DMS153 treated with DMSO at 0.1 percent for 48 hours (cell line): ENCODE measurements at regions not wholly inside any gene's neighbourhood (a gene's known extent, or its start where the extent isn't known, plus 50 kb on each side); places are given as distances from the start of the nearest gene placed in this dataset.
A peak's percentile ranks its signal among the peaks of the same experiment; 100 is the strongest.

Experiments
- DNase-seq: peaks from one replicate; lab custom pipeline; 2025; ENCODE audit not compliant: unreplicated experiment; lab: John Stamatoyannopoulos, UW

DNA sequence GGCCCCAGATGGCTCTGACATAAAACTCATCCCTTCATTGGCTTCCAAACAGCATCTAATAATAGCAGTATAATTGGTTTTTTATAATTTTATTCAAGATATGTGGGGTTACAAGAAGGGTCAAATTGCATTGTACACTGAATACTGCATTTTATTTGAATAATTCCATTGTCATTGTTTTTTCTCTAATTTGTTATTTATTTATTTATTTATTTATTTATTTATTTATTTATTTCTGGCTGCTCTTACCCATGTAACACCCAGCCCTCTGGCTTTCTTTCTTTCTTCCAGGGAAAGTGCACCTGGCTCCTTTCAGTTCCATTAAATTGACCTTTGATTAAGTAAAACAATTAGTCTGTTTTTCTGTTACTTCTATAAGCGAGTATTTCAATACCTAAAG is 210.1 kb downstream of the CDH9 start:
- no peak for DNase-seq

DNA sequence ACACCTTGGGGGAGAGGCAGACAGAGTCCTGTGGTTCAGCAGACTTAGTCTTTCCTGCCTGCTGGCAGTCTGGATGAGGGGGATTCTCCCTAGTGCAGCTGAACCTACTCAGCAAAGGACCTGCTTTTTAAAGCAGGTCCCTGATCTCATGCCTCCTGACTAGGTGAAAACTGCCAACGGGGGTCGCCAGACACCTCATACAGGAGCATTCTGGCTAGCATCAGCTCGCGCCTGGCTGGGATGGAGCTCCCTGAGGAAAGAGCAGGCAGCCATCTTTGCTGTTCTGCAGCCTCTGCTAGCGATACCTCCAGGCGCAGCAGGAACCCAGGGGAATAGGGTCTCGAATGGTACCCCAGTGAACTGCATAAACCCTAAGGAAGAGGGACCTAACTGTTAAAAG is 225.2 kb downstream of the CDH9 start:
- DNase-seq: no peak

DNA sequence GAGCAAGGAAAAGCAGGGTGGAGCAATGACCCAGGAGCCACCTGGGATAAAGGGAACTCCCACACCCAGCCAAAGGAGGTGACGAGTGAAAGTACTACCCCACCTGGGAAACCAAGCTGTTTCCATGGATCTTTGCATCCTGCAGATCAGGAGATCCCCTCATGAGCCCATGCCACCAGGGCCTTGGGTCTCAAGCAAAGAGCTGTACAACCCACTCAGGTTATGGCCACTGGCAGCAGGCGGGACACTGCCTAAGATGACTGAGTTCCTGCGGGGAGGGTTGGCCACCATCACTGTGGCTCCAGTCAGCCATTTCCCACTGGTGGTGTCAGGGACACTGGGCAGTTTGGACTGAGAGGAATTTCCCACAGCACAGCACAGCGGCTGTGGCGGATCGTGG is 225.7 kb downstream of the CDH9 start:
- DNase-seq: no peak

DNA sequence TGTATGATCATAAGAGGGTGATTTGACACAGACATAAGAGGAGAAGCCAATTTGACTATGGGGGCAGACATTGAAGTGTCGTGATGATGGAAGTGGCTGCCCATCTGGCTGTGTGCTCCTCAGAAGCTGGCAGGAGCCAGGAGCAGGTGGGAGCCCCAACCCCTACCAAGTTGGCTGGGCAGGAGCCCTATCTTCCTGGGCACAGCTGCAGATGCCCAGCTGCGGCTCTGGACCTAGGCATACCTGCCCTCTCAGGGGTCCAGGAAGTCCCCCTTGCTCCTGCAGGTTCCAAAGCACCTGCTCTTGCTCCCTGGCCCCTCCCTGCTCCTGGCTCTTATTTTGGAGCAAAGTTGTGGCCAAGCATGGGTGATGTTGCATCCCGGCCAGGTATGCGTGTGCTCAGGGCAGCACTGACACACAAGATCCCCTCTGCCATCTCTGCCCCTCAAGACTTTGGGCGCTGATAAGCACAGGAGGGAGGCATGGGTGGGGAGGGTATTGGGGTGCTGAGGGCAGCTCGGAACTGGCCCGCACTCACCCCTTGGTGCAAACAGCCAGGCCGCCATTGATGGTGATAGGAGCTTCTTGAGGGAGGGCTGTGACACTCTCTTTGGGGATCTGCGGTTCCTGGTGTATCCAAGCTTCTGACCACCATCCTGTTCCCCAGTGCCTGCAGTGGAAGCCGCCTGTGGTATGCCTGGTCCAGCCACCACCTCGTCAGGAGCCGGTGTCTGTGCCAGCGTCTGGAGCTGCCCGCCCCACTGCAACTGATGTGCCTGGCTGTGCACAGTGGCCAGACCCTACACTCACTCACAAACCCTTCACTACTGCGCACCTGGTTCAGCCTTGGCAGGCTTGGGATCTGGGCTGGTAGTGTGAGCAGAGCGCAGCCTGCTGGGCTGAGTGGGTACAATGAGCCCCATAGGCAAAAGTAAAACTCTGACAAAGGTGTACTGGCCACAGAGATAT is 230.9 kb downstream of the CDH9 start:
- no peak for DNase-seq

DNA sequence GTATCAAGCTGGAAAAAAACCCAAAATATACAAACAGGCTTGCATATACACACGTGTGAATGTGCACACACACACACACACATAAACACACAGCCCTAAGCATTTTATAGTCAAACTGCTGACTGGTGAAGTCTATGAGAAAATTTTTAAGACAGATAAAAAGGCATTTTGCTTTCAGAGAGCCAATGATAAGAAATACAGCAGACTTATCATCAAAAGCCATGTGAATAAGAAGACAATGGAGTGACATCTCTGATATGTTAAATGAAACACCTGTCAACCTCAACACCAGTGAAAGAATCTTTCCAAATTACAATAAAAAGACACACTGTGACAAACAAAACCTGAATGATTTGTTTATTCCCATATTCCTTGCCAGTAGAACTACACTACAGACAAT is 233.3 kb downstream of the CDH9 start:
- DNase-seq: peak; percentile 42

DNA sequence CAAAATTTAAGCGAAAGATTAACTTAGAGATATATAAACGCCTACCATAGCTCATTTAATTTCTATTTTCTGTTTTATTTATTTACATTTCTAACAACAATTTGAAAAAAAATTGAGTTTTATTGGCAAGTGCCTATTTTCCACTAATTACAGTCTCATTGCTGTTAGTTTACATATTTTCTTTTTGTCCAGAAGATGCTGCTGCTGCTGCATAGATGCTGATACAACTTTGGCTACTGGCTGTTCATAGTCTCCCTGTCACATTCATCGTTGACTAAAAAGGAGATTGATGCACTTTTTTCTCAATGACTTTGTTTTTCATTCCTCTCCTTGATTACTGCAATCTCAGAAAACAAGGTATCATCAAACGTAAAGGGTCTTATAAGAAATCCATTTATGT is 235.4 kb downstream of the CDH9 start:
- no peak for DNase-seq

DNA sequence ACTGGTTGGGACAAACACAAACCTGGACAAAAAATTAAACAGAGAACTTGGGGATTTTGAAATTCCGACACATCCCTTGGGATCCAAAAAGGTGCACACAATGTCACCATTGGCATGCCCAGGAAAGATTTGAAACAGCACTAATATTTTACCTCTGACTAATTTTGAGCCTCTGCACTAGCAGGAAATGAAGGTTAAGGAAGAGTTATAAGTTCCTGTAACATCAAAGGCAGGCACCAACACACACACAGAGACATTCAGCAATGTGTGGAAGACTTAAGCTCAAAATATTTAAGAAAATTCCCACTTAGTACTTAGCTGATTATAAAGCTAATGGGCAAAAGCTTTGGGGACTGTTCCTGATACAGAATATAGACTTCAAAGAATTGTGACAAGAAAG is 247.0 kb downstream of the CDH9 start:
- no peak for DNase-seq

DNA sequence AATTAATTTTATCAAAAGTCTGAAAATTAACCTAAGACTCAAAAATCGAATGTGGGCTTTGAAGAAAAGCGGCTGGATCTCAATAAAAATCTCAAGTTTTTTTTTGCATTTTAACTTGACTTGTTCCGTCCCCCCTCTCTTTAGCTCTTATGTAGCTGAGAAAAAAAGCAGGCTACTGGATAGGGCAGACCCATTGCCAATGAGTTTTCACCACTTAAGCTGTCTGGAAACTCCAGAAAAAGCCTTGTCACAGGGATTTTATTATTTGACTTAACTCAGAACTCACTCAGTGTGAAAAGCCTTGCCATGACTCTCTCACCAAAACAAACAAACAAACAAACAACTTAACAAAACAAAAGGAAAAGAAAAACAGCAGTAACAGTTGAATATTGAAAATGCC is 247.4 kb downstream of the CDH9 start:
- DNase-seq: no peak

DNA sequence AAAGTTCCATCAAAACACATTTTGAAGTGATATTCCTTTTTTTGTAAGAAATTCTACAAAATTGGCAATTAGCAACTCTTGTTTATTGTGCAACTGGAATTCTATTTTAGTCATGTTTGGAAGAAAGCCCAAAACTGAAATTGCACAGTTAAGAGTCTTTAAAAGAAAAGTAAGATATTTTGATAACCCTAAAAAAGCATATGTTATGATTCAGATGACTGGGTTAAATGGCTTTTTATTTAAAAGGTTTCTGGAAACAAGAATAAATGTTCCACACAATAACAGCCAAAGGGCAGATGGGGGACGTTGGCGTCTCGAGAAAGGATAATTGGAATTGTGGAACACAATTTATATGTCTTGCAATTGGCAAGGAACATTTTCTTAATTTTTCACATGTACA is 275.2 kb downstream of the CDH9 start:
- no peak for DNase-seq

DNA sequence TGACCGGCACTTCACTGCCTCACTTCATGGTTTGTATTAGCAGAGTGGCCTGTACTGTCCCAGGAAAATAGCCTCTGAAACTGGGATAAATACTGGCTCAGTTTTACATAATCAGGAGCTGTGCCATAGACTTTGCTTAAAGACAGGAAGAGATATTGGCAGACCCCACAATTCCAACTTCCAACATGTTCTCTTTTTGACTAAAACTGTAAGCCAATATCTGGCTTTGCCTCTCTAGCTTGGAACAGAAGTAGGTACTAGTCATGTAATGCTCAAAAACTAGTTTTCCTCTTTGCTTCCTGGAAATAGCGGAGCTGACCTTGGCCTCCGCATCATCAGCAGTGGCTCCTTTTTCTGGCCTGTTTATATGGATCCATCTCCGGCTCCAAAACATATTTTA is 276.9 kb downstream of the CDH9 start:
- DNase-seq: no peak

DNA sequence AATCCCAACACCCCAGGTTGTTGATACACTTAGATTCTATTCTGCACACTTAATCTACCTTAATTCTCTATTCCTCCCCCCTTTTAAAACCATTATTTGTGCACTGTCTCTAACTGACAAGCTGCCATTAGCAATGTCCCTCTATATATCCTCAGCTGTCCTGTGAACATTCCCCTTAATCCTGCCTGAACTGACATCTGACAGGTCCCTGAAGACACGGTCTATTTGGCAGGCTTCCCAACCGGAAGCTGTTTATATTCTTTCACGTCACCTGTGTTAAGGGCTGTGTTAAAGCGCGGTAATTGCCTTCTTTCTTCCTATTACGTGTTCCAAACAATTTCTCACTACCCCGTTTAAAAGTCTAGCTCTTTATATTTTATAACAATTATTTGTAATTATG is 277.3 kb downstream of the CDH9 start:
- peak; percentile 95 for DNase-seq

DNA sequence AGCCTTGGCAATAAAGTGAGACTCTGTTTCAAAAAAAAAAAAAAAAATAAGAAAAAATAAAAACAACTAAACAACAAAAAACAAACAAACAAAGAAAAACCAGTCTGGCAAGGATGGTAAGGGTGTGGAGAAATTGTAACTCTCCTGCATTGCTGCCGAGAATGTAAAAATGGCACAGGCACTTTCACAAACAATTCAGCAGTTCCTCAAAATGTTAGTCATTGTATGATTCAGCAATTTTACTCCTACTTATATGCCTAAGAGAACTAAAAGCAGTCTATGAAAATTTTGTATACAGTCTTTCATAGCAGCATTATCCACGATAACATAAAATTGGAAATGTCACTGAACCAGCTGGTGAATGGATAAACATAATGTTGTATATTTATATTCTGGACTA is 280.4 kb downstream of the CDH9 start:
- no peak for DNase-seq

DNA sequence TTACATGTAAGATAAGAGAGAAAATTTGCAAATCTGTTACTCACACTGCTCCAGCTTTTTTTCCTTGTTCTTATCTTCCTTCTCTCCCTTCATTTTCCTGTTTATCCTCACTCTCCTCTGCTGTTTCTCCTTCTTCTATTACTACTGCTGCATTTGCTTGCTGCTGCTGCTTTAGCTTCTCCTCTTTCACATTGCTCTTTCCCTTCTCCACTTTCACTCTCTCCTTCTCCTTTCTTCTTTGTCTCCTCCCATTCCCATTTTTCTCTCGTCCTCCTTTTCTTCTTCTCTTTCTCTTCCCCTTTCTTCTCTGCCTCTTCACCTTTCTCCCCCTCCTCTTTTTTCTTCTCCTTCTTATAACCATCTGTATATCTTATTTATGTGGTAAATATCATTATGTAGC is 288.6 kb downstream of the CDH9 start:
- DNase-seq: no peak

DNA sequence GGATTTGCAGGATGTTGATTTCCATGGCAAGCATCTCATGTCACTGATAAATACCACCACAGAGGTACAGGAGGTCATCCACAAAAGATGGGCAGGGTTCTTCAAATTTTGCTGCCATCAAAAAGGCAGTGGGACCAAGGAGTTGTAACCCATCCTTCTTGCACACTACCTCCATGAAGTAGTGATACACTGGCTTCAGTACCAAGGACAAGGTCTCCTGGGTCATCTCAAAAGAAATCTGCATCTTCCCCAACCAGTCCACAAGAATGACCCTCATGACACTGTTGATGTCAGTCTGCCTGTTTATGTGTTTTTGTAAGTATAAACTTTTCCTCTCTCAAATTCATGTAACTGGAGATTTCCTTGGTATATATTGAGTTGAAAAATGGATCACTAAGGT is 298.2 kb downstream of the CDH9 start:
- DNase-seq: no peak

DNA sequence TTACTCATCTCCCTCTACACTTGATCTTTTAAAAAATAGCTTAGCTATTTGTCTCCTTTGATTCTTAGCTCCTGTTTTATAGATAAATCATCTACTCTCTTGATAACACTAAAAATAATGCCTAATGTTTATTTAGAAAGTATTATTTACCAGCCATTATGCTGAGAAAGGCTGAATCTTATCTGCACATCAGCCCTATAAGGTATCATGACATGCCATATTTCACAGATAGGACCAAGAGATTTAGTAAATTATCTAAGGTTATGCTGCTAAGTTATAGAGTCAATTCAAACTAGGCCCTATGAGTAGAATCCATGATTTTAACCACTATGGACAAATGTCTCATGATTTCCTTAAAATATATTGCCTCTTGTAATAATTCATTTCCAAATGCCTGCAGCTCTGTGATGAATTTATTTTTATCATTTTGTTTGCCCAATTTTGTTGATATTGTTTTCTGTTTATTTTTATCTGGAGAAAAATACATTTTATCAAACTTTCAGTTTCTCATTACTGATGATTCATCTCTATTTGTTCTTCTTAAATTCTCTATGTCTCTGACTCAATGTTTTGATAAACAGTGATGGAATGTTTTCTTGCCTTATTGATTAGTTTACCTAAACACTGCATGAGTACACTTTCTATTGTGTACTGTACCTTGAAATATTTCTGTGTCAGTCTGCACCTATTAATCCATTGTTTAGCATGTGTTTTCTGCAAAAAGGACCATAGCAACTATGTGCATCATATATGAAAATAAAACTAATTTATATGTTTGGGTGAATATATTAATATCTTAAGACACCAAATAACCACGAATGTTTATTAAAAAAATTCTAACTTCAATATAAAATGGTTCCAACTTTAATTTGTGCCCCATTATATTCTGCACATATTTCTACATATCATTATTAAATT is 300.8 kb downstream of the CDH9 start:
- no peak for DNase-seq

DNA sequence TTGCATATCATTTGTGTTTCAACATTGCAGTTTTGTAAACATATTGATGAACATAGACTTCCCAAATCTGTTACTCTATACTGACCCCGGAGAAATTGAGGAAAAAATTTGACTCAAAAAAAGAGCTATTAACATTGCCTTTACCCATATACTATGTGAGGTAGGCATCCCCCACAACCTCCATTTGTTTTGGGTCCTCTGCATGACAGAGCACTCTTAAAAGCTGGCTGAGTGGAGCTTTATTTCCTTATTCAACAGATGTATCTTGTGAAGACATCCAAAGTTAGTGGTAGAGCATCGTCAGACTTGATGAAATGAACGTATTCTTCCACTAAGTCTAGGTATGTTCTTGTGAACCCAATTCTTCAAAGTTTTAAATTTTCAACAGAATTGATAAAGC is 310.5 kb downstream of the CDH9 start:
- DNase-seq: no peak

DNA sequence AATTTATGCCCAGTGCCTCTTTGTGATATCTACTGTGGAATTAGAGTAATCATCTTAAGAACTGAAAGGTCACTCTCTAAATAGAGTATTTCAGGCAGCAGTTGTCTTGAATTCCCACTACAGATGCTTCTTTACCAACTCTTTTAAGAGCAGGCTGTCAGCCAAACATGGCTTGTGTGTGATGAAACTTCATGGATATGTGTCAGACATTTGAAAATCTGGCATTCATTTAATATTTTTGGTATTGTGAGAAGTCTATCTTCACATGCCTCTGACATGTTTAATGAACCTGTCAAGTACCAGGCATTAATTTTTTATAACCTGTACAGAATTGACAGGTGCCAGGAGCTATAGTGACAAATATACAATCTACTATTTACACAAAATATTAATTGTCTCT is 318.6 kb downstream of the CDH9 start:
- DNase-seq: no peak

DNA sequence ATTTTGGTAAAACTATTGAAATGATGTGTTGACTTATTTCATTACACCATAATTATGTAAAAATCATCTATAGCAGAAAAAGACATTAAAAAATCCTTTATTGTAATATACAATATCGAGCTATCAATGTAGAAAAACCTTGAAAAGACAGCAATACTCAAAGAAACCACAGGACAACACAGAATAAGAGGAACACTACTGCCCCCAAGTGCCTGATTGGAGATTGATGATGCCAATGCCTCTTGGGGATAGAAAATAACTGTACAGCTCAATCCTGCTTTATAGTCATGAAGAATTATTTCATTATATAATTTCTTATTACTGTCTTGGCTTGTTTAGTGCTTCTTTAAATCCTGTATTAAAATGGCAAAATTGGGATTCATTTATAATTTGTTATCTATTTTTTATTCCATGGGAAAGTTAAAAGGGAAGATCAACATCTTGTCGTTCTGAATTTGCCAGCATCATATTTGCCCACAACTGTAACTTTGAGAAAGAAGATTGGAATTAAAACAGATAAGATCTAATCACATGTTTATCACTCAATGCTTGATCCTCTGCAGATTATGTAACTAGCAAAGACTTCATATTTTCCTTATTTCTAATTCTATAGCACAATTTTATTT is 337.5 kb downstream of the CDH9 start:
- DNase-seq: peak; percentile 24

DNA sequence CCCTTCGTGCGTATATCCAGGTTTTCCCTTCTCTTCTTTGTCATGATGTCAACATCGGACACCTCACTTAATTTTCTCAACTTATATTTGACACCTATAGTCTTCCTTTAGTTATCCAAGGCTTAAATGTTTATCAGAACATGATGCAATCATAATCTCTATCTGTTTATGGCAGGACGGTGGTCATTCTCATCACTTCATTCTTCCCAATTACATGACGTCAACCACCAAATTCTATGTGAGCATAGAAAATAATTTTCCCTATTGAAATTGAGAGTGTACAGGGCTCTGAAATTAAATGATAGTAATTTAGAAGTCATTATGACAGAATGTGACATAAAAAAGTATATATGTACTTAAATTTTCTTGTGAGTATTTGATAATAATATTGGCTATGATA is 345.4 kb downstream of the CDH9 start:
- no peak for DNase-seq

DNA sequence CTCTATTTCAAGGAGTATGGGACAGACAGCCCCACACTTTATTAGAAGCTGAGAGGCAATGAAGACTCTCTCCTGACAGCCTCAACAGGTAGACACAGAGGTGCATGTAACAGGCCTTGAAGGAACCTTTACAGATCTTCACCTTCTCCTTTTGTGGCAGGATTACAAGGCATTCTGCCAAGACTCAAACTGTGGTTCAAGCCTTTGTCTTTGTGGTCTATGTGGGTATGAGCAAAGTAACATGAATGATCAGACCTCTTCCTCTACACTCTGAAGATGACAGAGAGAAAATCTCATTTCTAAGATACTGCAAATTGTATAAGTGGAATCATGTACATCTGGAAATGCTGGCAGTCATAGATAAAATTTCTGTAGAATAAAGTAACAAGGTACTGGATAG is 346.9 kb downstream of the CDH9 start:
- no peak for DNase-seq

DNA sequence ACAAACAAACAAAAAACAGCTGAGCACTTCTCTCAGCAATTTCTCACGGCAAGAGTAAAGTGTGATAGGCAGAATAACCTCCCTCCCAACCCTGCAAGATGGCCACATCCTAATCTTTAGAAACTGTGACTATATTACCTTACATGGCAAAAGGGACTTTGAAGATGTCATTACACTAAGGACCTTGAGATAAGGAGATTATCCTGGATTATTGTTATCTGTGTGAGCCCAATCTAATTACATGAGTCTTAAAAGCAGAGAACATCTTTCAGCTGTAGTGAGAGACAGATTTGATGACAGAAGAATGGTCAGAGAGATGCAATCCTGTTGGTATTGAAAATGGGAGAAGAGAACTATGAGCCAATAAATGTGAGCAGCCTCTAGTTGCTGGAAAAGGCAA is 347.9 kb downstream of the CDH9 start:
- DNase-seq: no peak

DNA sequence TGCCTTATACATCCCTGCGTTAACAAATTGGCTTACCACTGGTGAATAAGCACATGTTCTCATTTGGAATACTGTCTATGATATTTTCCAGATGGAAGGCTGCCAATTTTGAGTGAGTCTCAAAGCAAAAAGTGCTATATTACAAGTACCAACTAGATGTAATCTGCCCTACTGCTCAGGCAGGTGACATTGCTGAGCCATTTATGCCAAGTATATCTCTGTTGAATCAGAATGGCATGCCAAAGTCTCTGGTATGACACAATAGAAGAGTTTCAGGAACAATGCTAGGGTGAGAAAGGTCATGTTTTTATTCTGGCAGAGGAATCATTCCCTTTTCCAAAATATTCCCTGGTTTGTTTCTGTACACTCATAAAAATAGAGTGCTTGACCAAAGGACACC is 356.5 kb downstream of the CDH9 start:
- no peak for DNase-seq
